Fibroblast of pulmonary artery (primary cell): ENCODE measurements at regions not wholly inside any gene's neighbourhood (a gene's known extent, or its start where the extent isn't known, plus 50 kb on each side); places are given as distances from the start of the nearest gene placed in this dataset.
"Not testable (repeated sequence)": the region's sequence is repeated elsewhere in the genome, so short reads cannot be mapped to it uniquely, and the experiment has no call there.

ENCODE experiments used
- DNase-seq: peaks from one replicate; pipeline ENCODE4 v3.0.0-alpha.2; 2010; ENCODE audit warnings: low read depth
- H3K4me3 ChIP-seq: replicated peaks from 2 replicates; pipeline ENCODE4 v1.5.1; 2011; ENCODE audit warnings: low read depth, mild to moderate bottlenecking, control low read depth, low read length, moderate library complexity
- TF ChIP-seq, protein P1 (sequence below): IDR thresholded peaks from 2 replicates; pipeline ENCODE4 v1.5.1; 2011; ENCODE audit warnings: mild to moderate bottlenecking, control low read depth, low read length, inconsistent platforms; ENCODE audit errors: missing control alignments

DNA sequence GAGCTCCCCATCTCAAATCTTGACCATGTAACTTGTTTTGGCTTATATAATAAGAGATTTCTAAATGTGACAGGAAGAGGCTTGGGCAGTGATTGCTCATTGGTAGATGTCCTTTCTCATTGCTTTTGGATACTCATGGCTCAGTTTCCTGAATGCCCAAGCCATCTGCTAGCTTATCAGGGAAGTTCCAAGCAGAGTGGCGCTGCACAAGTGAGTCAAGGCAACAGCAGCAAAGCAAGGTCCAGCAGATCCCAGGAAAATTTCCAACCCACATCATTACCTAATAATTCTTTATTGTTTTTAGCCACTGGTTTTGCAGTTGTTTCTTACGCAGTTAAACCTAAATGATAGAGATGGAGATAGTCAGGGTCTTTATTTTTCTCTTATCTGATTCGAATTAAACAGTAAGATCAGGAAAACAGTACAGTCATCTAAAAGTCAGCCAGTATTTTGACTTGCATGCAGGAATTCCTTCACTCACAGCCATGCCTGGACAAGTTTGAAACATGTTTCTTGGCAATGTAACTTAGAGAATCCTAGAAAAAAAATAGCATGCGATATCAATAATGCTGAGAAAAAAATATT lies 349.7 kb upstream of the TMEFF2 start:
- DNase-seq = peak; percentile 57
- H3K4me3 ChIP-seq = no peak overlapping the region
- TF ChIP-seq, protein P1, sequence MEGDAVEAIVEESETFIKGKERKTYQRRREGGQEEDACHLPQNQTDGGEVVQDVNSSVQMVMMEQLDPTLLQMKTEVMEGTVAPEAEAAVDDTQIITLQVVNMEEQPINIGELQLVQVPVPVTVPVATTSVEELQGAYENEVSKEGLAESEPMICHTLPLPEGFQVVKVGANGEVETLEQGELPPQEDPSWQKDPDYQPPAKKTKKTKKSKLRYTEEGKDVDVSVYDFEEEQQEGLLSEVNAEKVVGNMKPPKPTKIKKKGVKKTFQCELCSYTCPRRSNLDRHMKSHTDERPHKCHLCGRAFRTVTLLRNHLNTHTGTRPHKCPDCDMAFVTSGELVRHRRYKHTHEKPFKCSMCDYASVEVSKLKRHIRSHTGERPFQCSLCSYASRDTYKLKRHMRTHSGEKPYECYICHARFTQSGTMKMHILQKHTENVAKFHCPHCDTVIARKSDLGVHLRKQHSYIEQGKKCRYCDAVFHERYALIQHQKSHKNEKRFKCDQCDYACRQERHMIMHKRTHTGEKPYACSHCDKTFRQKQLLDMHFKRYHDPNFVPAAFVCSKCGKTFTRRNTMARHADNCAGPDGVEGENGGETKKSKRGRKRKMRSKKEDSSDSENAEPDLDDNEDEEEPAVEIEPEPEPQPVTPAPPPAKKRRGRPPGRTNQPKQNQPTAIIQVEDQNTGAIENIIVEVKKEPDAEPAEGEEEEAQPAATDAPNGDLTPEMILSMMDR = no peak

DNA sequence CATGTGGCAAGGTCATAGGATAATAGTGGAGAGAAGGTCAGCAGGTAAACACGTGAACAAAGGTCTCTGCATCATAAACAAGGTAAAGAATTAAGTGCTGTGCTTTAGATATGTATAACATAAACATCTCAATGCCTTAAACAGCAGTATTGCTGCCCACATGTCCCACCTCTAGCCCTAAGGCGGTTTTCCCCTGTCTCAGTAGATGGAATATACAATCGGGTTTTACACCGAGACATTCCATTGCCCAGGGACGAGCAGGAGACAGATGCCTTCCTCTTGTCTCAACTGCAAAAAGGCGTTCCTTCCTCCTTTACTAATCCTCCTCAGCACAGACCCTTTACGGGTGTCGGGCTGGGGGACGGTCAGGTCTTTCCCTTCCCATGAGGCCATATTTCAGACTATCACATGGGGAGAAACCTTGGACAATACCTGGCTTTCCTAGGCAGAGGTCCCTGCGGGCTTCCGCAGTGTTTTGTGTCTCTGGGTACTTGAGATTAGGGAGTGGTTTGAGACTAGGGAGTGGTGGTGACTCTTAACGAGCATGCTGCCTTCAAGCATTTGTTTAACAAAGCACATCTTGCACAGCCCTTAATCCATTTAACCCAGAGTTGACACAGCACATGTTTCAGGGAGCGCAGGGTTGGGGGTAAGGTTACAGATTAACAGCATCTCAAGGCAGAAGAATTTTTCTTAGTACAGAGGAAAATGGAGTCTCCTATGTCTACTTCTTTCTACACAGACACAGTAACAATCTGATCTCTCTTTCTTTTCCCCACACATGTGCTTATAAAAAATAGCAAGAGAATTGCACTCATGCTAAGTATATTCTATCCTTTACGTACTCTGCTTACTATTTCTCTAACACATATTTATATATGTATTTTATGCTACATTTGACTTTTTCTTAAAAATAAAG lies 347.7 kb upstream of the TMEFF2 start:
- H3K4me3 ChIP-seq, DNase-seq: not testable (repeated sequence)

DNA sequence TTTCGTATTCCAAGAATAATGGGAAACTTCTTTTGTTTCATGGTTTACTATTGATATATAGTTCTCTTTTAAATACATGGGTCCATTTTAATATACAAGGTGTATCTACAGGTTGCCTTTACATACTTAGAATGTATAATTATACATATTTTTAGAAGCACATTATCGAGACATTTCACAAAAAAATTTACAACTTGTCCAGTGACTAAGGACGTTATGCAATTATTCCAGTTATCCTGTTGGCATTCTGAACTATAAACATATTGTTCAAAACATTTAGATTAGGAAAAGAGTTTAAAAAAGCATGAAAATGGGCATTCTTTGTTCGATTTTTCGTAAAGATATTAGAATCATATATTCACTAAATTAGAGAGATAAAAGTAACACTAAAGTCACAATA lies 344.6 kb upstream of the TMEFF2 start:
- DNase-seq = peak; percentile 7
- no peak overlapping the region for H3K4me3 ChIP-seq
- TF ChIP-seq, protein P1 = no peak

DNA sequence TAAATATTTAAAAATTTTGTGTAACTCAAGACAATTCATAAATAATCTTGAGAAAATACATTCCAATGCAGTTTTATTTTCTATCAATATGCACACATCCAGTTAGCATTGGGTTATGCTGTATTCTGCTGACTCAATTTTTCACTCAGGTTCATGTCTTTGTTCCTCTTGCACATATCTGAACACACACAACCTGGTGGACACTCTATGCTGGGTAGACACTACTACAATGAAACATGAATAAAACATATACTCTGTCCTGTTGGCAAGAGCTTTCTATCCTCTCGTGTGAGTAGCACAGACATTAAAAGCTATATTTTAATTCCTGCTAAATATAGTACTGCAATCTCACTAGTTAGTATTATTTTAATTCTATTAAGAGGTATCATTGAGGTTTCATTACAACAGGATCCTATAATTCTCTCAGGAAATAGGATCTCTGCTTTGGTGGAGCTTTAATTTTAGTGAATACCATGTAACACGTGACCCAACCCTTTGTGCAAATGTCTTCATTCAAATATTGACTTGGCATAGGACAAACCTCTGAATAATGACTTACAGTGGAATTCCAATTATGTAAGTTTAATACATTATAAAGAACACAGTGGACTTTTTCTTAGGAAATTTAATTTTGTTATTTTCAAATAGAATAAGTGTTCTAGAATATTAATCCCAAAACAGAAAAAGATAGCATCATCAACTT lies 342.3 kb upstream of the TMEFF2 start:
- DNase-seq = no peak
- no peak overlapping the region for H3K4me3 ChIP-seq
- TF ChIP-seq, protein P1 = no peak

DNA sequence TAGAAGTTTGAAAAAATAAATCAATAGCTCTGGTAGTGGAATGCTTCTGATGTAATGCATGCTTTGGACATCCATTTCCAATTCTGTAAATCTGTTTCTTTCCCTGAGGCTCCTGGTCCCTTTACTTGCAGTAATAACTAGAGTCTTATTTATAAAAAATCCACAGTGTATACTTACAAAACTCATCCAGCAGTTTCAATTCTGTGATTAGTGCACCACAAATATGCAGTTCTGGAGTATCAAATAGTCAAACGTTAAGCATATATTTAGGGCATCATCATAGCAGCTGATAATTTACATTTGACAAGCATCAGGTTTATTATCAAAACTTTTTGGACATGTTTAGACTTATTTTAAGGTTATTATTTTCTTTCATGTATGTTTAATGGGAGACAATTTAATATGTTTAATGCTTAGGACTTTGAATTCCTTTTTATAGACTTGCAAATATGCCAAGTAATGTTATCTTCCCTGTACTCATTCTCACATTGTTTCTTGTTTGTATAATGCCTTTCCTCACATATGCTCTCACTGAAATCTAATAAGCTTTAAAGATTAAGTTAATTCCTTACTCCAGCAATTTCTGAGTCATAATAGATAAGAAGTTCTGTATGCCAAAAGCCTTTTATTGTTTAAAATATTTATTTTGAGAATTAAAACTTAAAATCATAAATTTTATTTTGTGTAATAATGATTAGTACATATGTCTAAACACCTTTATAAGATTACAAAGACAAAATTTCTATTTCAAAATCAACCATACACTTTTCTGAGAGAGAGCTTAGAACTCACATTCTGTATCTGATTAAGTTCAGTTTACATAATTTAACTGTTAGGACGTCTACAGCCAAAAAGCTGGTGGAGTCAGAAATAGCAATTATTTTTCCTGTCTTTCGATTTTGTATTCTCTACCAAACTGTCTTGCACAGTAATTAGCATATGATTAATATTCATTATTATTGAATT lies 341.5 kb upstream of the TMEFF2 start:
- TF ChIP-seq, protein P1 = no peak
- no peak overlapping the region for H3K4me3 ChIP-seq
- peak; percentile 32 for DNase-seq

DNA sequence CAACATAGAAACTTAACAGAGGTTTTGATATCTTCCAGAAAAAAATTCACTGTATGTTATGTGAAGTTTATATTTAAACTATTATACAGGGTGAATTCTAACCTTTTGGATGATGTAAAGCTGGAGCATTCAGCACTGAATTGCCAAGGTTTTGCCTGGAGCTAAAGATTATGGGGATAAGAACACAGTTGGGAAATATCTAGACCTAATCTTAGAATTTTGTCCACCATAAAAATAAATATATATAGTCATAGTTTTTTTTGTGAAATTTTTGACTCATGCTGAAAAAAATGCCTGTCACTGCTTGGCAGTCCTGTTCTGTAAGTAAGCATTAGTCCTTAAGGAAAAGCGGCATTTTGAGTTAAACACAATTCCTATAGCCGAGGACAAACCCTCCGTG lies 339.3 kb upstream of the TMEFF2 start:
- TF ChIP-seq, protein P1 = no peak
- DNase-seq = no peak
- no peak overlapping the region for H3K4me3 ChIP-seq

DNA sequence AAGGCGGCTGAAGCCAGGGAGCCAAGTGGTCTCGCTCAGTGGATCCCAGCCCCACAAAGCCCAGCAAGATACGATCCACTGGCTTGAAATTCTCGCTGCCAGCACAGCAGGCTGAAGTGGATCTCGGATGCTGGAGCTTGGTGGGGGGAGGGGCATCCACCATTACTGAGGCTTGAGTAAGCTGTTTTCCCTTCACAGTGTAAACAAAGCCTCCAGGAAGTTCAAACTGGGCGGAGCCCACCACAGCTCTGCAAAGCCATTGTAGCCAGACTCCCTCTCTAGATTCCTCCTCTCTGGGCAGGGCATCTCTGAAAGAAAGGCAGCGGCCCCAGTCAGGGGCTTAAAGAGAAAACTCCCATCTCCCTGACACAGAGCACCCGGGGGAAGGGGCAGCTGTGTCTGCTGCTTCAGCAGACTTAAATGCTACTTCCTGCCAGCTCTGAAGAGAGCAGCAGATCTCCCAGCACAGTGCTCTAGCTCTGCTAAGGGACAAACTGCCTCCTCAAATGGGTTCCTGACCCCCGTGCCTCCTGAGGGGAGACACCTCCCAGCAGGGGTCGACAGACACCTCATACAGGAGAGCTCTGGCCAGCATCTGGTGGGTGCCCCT lies 330.0 kb upstream of the TMEFF2 start:
- not testable (repeated sequence) for H3K4me3 ChIP-seq, DNase-seq

DNA sequence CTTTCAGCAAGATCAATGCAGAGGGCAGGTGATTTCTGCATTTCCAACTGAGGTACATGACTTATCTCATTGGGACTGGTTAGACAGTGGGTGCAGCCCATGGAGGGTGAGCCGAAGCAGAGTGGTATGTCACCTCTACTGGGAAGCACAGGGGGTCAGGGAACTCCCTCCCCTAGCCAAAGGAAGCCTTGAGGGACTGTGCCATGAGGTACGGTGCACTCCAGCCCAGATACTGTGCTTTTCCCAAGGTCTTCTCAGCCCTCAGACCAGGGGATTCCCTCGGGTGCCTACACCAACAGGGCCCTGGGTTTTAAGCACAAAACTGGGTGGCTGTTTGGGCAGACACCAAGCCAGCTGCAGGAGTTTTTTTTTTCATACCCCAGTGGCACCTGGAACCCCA lies 329.5 kb upstream of the TMEFF2 start:
- H3K4me3 ChIP-seq, DNase-seq: not testable (repeated sequence)
